GM19035 (cell line): ENCODE measurements at regions not wholly inside any gene's neighbourhood (a gene's known extent, or its start where the extent isn't known, plus 50 kb on each side); places are given as distances from the start of the nearest gene placed in this dataset.

ENCODE experiments used
- ATAC-seq: cut with Tn5 transposase; IDR thresholded peaks from one replicate; pipeline ENCODE4 v1.9.1; 2021; ENCODE audit not compliant: unreplicated experiment

DNA sequence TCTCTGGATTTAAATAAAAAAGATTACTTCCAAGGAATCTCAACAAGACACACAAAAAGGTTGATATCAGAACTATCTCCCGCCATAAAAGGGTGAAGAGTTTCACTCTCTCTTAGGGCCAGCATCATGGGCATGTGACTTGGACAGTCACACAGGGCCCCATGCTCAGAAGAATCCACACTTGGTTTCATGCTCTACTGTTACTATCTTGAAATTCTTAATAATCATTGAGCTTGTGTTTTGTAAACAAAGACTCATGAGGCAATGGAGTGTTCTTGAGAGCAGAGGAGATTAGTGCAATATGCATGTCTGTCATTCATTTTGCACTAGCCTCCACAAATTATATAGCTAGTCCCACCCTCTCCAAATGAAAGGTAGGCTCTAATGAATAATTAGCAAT is 58.4 kb downstream of the HMHB1 start:
- no peak for ATAC-seq

- ATAC-seq, result no peak
Observed at GRCh38 chr5:143870871-143871632, 59.1 kb downstream of the HMHB1 start.

DNA sequence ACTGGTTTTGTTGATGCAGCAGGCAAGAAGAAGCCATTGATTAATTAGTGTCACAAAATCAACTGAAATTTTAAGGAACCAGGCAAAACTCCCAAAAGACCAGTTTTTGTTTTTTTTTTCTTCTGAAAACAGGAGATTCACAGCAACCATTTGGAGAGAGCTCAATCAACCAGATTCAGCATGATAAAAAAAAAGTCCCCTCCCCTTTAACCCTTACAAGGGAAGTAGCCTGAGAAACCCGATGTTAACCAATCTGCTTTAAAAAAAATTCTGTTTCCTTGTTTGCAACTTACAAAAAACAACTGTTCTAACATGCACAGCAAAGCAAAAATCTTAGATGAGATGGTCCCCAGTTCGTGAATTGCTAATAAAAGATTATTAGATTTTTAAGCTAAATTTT is 59.7 kb downstream of the HMHB1 start:
- ATAC-seq, result no peak

GRCh38 chr5:143874312-143874711 is 62.4 kb downstream of the HMHB1 start:
- no peak for ATAC-seq

DNA sequence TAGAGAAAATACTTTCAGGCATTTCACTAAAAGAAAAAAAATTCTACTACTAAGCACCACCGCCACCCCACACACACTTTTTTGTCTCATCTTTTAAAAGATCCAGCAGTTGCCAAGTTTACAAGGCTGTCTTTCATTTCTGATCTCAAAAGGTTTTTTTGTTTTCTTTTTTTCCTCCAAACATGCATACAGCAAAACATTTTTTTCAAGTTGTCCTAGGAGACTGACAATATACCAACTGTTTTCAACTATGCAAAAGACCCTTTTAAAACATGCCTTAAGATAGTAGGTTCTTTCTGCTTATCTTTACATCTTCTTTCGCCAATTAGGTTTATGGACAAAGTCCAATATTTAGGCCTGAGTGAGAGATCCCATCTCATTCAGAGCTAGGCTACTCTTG is 65.2 kb downstream of the HMHB1 start:
- no peak for ATAC-seq

DNA sequence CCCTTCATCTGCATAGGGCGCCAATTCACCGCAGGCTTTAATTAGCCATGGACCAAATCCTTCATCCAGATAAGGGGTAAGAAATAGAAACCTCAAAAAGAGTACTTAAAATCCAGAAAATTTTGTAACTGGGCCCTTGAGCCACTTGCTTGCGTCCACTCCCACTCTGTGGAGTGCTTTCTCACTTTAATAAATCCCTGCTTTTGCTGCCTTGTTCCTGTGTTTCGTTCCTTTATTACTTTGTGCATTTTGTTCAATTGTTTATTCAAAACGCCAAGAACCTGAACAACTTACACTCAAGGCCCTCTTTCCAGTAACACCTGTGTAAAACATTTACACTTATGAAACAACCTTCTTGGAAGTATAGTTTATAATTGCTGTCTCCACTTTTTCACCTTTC is 66.5 kb downstream of the HMHB1 start:
- ATAC-seq, result no peak

GRCh38 chr5:143879646-143880045 is 67.7 kb downstream of the HMHB1 start:
- ATAC-seq, result no peak

- ATAC-seq, result no peak
Observed at GRCh38 chr5:143880178-143880577, 68.2 kb downstream of the HMHB1 start.

- no peak for ATAC-seq
Observed at GRCh38 chr5:143882520-143882919, 70.6 kb downstream of the HMHB1 start.

GRCh38 chr5:143886096-143886495 is 74.1 kb downstream of the HMHB1 start:
- ATAC-seq, result no peak

DNA sequence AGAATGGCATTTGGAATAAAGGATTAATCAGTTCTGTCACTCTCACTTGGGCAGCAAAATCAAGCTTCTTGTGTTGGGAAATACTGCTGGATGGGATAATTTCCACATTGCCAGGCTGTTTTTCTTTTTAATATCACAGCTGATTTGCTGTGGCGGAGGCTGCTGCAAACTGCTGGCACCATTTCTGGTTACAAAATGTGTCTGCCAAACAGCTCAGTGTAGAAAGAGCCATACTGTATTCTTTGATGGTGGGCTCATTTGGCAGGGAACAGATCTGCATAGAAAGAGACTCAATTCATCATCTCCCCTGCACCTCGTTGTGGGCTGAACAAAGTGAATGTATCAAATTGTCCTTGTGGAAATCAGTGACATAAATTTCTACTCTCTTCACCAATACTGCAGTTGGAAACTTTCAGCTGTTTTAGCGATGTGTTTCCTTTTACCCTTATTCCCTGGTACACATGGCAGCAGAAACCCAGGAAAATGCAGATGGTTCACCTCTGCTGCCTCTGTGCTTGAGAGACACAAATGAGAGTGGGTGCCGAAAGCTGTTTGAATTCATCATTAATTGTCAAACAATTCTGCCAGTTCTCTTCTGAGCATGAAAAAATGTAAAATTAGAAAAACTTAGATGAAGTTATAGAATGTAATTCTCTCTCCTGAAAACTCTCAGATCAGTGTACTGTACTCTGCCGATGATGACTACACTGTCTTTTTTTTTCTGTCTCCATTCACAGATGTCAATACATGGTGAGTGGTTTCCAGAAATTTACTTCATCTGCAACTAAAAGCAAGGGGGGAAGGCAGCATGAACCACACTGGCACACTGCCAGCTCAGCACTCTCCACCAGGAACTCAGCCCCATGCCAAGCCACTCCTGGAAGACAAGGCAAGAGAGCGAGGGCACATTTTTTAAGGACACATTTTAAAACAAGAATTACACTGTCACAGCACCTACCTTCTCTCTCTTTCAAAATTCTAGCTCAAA is 75.0 kb downstream of the HMHB1 start:
- ATAC-seq, result no peak

- no peak for ATAC-seq
Observed at GRCh38 chr5:143887903-143888665, 76.1 kb downstream of the HMHB1 start.

DNA sequence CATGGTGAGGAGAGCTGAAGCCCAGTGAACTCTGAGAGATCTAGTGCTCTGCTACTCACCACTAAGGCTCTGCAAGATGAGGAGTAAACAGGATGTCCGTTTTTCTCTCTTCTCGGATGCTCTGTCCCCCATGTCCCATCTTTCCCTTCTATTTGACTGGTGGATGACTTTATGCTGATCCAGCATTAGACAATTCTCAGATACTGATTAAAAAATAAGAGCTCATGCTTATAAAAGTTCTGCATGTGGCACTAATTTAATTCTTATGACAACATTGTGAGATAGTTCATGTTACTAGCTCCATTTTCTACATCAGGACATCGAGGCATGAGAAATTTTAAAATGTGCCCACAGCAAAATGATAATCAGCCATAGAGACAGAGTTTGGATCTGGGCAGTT is 77.0 kb downstream of the HMHB1 start:
- no peak for ATAC-seq

GRCh38 chr5:143889986-143890385 is 78.0 kb downstream of the HMHB1 start:
- ATAC-seq, result no peak

- no peak for ATAC-seq
Observed at GRCh38 chr5:143890487-143890886, 78.5 kb downstream of the HMHB1 start.

GRCh38 chr5:143892271-143892670 is 80.3 kb downstream of the HMHB1 start:
- no peak for ATAC-seq

DNA sequence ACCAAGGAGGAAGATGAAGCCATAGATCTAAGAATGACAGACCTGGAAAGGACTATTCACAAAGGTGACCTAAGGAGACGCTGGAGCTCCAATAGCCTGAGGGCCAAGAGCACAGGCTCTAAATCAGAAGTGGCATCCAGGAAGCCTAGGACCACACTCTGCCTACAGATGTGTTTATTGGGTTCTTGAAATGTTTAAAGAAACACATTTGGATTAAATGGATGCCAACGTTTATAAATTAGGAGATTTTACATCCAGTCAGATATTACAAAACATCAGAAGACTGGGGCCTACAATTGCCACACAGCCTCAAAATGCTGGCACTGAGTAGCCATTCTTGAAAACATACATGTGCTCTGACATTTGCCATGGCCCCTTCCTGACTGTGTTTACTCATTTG is 80.9 kb downstream of the HMHB1 start:
- ATAC-seq, result no peak

DNA sequence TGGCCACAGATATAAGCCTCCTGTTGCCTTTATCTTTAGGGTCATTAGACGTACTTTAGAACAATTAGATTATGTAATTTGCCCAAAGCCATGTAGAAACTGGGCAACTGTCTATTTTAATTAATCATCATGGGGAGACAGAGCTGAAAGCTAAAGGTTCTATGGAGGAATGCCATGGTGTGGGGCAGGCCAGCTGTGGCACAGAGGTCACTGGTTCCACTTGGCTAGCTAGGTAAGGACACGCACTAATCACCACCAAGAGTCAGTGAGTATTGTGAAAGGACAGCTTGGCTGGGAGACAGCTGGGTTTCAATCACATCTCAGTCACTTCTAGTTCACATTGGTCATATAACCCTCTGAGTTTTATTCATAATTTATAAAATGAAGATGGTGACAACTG is 81.7 kb downstream of the HMHB1 start:
- ATAC-seq, result no peak

- ATAC-seq, result no peak
Observed at GRCh38 chr5:143896516-143896915, 84.6 kb downstream of the HMHB1 start.

- no peak for ATAC-seq
Observed at GRCh38 chr5:143896966-143897365, 85.0 kb downstream of the HMHB1 start.

- no peak for ATAC-seq
Observed at GRCh38 chr5:143898381-143898780, 86.4 kb downstream of the HMHB1 start.
